Hematopoietic multipotent progenitor cell treated with erythropoietin and hydrocortisone succinate and interleukin-3 and kit ligand, for 4 days (in vitro differentiated cells): ENCODE measurements at regions not wholly inside any gene's neighbourhood (a gene's known extent, or its start where the extent isn't known, plus 50 kb on each side); places are given as distances from the start of the nearest gene placed in this dataset.
A peak's percentile ranks its signal among the peaks of the same experiment; 100 is the strongest.

ENCODE experiments used
- DNase-seq: peaks from one replicate; pipeline ENCODE4 v3.0.0-alpha.2; 2015

DNA sequence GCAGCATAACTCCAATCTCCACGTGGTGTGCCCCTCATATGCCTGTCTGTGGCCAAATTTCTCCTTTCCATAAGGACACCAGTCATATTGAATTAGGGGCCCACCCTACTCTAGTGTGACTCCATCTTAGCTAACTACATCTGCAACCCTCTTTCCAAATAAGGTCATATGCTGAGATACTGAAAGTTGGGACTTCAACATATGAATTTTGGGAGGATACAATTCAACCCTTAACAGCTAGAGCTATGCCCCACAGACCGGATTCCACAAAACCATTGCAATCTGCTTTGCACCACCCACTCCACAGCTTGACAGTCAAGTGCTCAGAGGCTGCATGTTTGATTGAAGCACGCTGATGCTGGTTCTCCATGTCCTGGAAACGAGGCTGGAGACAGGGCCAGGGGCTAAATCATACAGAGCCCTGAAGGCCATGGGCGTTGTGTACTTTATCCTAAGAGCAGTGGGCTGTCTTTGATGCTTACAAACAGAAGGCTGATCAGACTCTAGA is 122.8 kb downstream of the MTX3 start:
- DNase-seq = no peak

- DNase-seq = no peak
Measured at GRCh38 chr5:79865579-79865978, 125.5 kb downstream of the MTX3 start.

GRCh38 chr5:79864364-79864763 is 126.7 kb downstream of the MTX3 start:
- DNase-seq = no peak

- no peak for DNase-seq
Measured at GRCh38 chr5:79859588-79859987, 131.5 kb downstream of the MTX3 start.

- no peak for DNase-seq
Measured at GRCh38 chr5:79858410-79858723, 132.7 kb downstream of the MTX3 start.

DNA sequence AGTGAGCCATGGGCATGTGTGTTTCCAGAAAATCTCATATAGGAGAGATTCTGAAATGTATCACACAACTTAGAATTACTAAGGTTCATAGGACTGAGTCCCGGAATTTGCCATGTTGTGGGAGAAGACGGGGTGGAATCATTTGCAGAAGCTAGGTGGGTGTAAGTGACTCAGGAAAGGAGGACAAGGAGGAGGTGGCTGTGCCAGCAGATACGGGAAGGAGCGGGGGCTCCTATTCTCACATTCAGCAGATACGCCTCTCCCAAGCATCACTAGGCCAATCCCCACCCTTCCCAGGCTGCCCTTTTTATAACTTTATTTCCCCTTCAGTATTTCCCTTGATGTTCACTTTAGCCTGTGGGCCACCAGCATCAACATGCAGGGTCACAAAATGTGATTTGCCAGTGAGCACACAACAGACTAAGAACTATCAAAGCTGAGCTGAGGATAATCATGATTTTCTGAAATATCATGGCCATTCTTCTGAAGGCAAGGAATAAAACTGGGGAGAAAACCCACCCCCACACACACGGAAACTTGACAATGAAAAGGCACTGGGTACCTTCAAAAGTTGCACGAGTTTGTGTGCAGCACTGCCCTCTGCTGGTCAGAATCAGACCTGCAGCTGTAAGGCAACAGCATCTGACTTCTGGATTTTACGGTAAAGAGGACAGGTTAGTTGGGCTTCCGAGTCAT is 133.2 kb downstream of the MTX3 start:
- DNase-seq = peak; percentile 75

DNA sequence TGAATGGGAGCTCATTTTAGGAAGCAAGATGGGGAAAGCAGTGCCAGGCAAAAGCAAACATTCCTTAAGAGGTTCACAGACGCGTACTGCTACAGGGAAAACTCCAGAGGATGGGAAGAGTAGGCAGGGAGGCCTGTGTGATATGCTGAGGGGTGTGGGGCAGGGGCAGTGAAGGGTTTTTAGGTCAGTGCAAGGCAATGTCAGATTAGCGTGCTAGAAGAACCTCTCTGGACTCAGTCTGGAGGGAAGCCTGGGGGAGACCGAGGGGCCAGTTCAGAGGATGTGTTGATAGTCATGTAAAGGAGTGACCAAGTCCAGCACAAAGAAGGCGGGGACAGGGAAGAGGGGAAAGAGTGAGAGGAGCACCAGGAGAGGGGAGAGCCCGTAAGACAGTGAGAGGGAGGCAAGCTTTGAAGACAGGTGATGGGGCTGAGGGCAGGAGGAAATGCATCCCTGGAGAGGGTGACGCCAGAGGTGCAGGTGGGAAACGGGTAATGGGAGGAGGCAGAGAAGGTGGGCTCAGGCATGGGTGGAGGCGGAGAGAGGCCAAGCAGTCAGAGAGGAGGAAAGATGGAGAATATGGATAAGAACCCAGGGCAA is 134.5 kb downstream of the MTX3 start:
- no peak for DNase-seq

GRCh38 chr5:79853676-79854418 is 137.2 kb downstream of the MTX3 start:
- no peak for DNase-seq

DNA sequence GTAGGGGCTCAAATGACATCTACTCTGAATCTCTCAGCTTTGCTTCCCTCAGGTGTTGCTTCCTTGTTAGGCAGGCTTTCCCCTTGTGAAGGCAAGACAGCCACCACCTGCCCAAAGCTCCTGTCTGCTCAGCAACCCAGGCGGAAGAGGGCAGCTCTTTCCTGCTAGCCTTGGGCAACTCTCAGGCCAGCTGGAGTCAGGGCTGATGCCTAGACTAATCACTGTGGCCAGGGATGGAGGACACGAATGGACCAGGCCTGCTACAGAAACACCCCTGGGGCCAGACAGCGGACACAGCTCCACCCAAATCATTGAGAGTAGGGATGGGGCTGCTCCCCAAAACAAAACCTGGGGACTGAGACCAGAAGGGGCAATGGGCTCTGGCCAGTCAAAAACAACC is 138.0 kb downstream of the MTX3 start:
- DNase-seq = no peak

- no peak for DNase-seq
Measured at GRCh38 chr5:79851391-79851863, 139.6 kb downstream of the MTX3 start.

DNA sequence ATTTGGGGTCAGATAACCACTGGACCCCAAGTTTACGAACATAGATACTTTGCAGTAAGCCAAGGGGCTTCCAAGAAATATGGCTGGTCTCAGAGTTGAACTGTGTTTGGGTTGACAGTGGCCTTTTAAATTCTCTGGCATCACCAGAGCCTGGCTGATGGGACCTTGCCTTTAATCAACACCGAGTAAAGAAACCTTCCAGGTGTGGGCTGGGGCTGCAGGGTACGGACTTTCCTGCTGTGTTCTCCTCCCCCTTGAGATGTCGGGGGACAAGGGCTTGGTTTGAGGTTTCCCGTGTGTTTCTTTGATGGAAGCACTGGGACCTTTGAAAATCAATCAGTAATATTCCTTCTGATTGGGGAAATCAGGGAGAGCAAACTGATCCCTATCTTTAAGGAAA is 140.1 kb downstream of the MTX3 start:
- no peak for DNase-seq

DNA sequence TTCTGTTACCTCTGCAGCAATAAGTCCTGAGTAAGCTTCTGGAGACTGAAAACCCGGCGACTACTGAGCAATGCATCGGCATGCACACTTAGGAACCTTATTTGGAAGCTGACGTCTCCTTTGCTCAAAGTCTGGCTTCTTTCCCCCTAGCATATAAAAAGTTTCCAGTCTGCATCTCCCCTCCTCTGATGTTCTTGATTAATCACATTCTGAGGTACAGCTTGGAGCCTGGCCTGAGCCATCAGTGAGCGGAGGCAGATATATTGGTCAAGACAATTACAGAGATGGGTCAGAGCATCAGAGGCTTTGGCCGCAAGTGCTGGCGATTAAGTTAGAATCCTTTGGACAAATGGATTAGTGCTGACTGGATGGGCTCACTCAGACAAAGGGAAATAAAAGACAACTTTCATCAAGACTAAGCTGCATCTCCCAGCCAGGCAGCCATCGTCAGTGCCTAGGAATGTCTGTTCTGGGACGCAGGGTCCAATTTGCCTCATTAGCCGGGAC is 140.7 kb downstream of the MTX3 start:
- DNase-seq = no peak

DNA sequence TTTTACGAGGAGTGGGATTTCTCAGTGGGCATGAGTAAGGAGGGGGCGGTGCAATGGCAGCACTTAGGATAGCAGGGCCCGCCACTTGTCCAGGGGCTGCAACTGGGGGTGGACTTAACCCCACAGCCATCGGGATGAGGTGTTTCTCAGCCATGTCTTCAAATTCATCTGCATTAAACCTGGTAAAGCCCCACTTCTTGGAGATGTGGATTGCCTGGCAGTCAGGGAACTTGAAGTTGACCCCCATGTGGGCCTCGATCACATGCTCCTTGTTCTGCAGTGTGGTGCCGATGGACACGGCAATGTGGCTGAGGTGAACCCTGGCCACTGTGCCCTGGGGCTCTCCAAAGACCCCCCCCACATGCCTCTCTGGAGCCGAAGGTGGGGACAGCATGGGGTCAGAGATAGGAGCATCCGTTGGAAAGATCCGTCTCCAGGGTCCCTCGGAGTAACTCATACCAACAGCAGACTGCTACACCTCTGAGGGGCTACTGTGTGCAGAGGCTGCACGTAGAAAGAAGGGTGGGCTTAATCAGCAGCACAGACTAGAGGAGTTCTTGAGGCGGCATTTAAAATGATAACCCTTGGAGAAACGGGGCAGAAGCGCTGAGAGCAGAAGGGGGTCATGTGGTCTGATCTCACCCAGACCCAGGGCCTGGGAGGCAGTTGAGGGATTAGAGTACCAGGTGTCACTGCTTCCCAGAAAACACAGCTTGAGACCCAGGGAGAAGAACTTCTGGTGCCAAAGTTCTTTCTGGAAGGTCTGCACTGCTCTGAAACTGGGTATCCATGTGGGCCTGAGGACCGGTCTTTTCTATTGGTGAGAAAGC is 141.4 kb downstream of the MTX3 start:
- no peak for DNase-seq
